Thyroid gland (tissue), 4 donors: ENCODE measurements at regions not wholly inside any gene's neighbourhood (a gene's known extent, or its start where the extent isn't known, plus 50 kb on each side); places are given as distances from the start of the nearest gene placed in this dataset.

Experiments used
- POLR2A ChIP-seq, 2 donors: fragments of 450-650 bp; IDR thresholded peaks; one replicate each; pipeline ENCODE4 v1.6.1; 2017; ENCODE audit warnings: antibody characterized with exemption in 2 of 2, mild to moderate bottlenecking in 2 of 2, moderate library complexity in 1 of 2
- TF ChIP-seq, protein P1 (sequence below), 6 experiments: fragments of 200-600 bp in 3 of 6; fragments of 450-650 bp in 3 of 6; sonication (generic) in 3 of 6; IDR thresholded peaks; one replicate each; pipeline ENCODE4 v1.5.1; 2016 to 2019; ENCODE audit warnings: antibody characterized with exemption in 6 of 6, mild to moderate bottlenecking in 2 of 6, inconsistent platforms in 1 of 6, moderate library complexity in 1 of 6

DNA sequence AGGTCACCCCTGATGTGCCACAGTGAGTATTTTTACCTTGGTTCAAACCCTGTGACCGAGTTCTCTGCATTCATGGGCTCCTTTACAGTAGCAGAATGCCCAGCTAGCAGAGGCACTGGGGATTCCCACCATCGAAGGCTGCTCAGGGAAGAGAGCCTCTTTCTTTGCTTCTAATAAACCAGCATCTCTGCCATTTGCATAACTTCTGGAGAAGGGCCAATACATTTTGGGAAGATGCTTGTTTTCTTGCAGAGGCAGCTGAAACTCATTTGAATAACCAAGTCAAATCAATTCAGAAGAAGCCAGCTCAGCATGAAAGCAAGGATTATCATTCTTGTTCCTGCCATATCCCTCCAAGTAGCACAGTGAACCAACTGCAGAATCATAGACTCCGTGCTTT is 82.9 kb upstream of the WDR11 start:
- TF ChIP-seq, protein P1, sequence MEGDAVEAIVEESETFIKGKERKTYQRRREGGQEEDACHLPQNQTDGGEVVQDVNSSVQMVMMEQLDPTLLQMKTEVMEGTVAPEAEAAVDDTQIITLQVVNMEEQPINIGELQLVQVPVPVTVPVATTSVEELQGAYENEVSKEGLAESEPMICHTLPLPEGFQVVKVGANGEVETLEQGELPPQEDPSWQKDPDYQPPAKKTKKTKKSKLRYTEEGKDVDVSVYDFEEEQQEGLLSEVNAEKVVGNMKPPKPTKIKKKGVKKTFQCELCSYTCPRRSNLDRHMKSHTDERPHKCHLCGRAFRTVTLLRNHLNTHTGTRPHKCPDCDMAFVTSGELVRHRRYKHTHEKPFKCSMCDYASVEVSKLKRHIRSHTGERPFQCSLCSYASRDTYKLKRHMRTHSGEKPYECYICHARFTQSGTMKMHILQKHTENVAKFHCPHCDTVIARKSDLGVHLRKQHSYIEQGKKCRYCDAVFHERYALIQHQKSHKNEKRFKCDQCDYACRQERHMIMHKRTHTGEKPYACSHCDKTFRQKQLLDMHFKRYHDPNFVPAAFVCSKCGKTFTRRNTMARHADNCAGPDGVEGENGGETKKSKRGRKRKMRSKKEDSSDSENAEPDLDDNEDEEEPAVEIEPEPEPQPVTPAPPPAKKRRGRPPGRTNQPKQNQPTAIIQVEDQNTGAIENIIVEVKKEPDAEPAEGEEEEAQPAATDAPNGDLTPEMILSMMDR (IDR thresholded peaks at IDR 0.05): no peak
- no peak for TF ChIP-seq POLR2A (IDR thresholded peaks at IDR 0.05)
